ENCODE measurements at regions not wholly inside any gene's neighbourhood (a gene's known extent, or its start where the extent isn't known, plus 50 kb on each side); places are given as distances from the start of the nearest gene placed in this dataset.

GRCh38 chrX:131704136-131704695, 160.3 kb downstream of the OR13H1 start:
- no peak for FAIRE-seq

- no peak for FAIRE-seq
These were observed 165.7 kb downstream of the OR13H1 start for GRCh38 chrX:131709553-131709952.

GRCh38 chrX:131711478-131711867, 167.6 kb downstream of the OR13H1 start:
- no peak for FAIRE-seq

GRCh38 chrX:131723646-131724045, 179.8 kb downstream of the OR13H1 start:
- peak; percentile 31 for FAIRE-seq

- no peak for FAIRE-seq
These were observed 180.4 kb downstream of the OR13H1 start for GRCh38 chrX:131724292-131724691.

GRCh38 chrX:131725001-131725654, 181.3 kb downstream of the OR13H1 start:
- no peak for FAIRE-seq

- FAIRE-seq: no peak
These were observed 183.9 kb downstream of the OR13H1 start for GRCh38 chrX:131727778-131728177.

- no peak for FAIRE-seq
These were observed 184.6 kb downstream of the OR13H1 start for GRCh38 chrX:131728295-131729145.

- no peak for FAIRE-seq
These were observed 185.4 kb downstream of the OR13H1 start for GRCh38 chrX:131729295-131729694.

GRCh38 chrX:131734621-131735020, 190.7 kb downstream of the OR13H1 start:
- no peak for FAIRE-seq

GRCh38 chrX:131735127-131735526, 191.3 kb downstream of the OR13H1 start:
- FAIRE-seq: no peak

- no peak for FAIRE-seq
These were observed 195.9 kb downstream of the OR13H1 start for GRCh38 chrX:131739823-131740222.

- peak; percentile 24 for FAIRE-seq
These were observed 197.3 kb downstream of the OR13H1 start for GRCh38 chrX:131741103-131741581.

GRCh38 chrX:131745942-131746489, 202.1 kb downstream of the OR13H1 start:
- no peak for FAIRE-seq

GRCh38 chrX:131746491-131746968, 202.7 kb downstream of the OR13H1 start:
- no peak for FAIRE-seq

GRCh38 chrX:131747173-131747572, 203.3 kb downstream of the OR13H1 start:
- FAIRE-seq: no peak

- no peak for FAIRE-seq
These were observed 208.8 kb downstream of the OR13H1 start for GRCh38 chrX:131752493-131753198.

GRCh38 chrX:131762802-131763234, 218.9 kb downstream of the OR13H1 start:
- FAIRE-seq: peak; percentile 33

GRCh38 chrX:131763674-131764073, 219.8 kb downstream of the OR13H1 start:
- no peak for FAIRE-seq

GRCh38 chrX:131764216-131764615, 220.3 kb downstream of the OR13H1 start:
- FAIRE-seq: no peak

- peak; percentile 41 for FAIRE-seq
These were observed 234.7 kb downstream of the OR13H1 start for GRCh38 chrX:131778269-131779218.

All from colon (tissue), 2 donors.